ACHN (cell line): ENCODE measurements at regions not wholly inside any gene's neighbourhood (a gene's known extent, or its start where the extent isn't known, plus 50 kb on each side); places are given as distances from the start of the nearest gene placed in this dataset.

Experiments used
- DNase-seq: peaks from one replicate; pipeline ENCODE4 v3.0.0-alpha.2; 2015
- in situ Hi-C: cut with HindIII; loops from 2 replicates; pipeline ENCODE4 v1.10.0; 2017; ENCODE audit warnings: low sequenced_read_pairs, low pct_ligation_motif_present, low pct_unique_long_range_greater_than_20kb

DNA sequence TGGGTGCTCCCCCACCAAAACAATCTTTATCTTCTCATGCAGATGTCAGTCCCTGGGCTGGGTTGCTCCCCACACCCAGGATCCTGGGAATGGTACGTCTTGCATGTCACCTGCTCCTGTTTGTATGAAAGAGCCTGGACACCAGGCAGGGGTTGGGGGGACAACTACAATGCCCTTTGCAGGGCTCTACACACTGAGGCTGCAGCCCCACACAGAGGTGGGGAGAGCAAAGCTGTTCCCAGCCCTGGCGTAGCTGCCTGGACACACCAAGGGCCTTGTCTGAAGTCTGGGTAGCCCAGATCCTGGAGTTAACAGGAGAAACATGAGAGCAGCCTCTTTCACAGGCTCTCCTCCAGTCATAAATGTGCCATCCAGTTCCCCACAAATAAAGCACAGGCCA is 61.2 kb upstream of the TMEM72 start:
- in situ Hi-C loops = no loop called here
- DNase-seq = no peak

DNA sequence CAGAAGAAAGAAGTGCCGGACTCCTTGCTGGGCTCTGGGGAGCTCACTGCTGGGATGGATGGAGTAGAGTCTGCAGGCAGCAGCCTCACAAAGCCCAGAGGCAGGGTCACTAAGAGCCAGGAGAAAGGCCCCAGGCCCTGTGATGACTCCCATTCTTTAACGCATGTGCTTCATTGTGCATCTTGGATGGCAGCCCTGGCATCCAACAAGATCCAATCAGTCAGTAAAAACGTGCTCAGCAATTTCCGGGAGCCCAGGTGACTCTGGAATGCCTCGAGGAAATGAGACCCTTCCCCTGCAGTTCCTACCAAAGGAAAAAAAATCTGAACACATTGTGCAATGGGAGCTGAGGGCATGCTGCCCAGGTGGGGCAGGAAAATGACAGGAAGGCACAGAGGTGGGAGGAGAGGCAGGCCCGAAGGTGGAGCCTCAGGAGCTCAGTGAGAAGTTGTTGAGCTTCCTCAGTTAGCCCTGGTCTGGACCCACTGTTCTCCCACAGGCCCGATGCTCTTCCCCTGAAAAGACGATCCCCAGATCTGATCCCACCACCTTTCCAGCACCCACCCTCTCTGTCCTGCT is 60.7 kb upstream of the TMEM72 start:
- no peak for DNase-seq
- in situ Hi-C loops = no loop called here

DNA sequence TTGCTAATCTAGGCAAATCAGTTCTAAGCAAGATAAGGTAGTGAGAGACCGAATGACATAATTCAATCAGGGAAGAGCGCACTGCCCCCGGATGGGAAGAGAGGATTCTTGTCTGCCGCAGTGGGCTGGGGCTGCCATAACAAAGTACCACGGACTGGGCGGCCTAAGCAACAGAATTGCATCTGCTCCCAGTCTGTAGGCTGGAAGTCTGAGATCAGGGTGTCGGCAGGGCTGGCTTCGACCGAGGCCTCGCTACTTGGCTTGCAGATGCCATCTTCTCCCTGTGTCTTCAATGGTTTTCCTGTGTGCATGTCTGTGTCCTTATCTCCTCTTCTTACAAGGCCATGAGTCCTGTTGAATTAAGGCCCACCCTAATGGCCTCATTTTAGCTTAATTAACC is 59.7 kb upstream of the TMEM72 start:
- no peak for DNase-seq
- in situ Hi-C loops = no loop called here

DNA sequence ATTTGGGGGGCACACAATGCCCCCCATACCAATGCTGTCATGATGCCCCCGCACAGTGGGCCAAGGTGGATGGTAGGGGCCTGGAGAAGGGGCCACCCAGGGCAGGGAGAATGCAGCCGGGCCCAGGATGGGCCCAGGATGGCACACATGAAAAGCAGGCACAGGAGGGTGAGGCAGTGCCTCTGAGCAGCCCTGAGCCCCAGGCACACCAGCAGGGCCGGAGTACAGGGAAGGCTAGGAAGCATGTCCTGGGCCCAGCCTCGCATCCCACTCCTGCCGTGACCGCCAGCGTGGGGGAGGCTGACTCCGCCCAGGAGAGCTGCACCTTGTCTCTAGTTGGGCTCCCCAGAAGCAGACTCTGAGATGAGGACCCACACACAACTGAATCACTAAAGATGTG is 59.3 kb upstream of the TMEM72 start:
- no peak for DNase-seq
- in situ Hi-C loops = no loop called here

DNA sequence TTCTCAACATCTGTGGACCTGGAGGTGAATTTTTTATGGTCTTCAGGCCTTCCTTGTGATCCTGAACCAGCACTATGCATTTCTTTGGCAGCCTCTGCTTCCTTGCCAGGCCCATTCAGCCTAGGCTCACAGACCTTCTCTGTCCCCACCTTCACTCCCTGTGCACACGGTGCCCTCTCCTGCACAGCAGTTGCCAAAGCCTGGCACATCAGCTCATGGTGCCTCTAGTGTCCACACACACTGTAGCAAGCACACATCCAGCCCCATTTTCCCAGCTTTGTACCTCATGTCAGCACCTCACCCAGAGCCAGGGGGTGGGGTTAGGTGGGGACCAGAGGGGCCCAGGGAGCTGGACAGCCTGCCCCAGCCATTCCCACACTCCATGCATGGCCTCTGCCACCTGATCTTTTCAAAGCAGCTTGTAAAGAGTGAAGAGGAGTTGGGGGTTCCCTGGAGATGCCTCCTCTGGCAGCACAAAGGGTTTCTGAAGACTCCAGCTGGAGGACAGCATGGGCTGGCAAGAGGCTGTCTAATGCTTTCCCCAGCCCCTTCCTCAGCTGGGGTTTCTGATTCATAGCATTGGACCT is 57.9 kb upstream of the TMEM72 start:
- in situ Hi-C loops = no loop called here

DNA sequence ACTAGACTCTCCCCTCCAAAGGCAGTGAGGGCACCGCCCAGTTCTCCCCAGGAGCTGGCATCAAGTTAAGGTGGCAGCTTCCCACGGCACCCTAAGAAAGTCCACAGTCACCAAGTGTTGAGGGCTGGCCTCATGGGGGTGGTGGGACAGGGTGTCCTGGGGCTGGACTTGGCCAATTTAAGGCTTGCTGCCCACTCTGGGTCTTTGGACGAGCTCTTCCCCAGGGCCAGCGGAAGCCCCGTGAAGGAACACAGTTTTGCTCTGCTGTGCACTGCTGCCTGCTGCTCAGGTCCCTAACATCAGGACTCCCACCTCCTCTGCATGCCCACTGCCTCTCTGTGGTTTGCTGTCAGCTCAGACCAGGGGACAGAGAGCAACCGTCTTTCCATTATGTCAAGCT is 57.3 kb upstream of the TMEM72 start:
- in situ Hi-C loops = no loop called here
- no peak for DNase-seq

More for the DNA sequence above, 57.9 kb upstream of the TMEM72 start:
- peak; percentile 43 for DNase-seq

DNA sequence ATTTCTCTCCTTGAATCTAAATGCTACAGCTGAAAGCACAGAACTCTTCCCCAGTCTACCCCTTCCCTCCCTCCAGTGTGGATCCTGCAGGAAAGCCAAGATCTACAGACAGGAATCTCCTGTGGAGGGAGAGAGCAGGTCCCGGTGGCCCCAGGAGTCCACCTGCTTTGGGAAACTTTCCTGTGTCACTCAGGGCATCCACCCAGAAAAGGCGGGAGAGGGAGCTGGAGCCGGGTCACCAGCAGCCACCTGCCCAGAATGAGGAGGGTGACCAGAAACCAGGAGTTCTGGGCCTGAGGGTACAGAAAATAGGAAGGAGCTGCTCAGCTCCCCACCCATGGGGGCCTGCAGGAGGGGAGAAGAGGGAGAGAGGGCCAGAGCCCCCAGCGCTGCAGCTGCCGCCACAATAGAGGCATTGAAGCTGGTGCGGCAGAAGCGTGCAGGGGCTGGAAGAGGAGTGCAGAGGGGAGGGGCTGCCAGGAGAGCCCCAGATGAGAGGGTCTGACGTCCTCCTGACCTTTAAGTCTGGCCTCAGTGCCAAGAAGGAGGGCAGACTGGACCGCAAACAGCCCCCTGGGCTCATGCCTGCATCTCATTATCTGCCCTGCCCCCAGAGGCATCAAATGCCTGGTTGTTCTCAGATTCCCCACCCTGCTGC is 56.3 kb upstream of the TMEM72 start:
- in situ Hi-C loops = no loop called here
- no peak for DNase-seq

DNA sequence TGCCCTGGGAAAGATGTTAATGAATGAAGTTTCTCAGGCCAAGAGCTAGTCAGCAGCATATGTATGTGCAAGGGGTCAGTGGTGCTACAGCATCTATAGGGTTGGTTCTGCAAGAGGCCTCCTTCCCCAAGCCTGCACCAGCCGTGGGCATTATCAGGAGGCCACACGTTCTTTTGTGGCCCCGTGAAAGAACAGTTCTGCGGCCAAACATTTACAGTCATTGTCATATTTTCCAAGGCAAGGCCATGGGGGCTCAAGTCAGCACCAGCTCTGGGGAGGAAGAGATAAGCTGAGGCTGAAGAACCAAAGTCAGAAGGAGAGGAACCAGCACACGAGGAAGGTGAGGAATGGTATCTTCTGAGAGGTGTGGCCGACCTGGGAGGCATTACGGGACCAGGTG is 54.4 kb upstream of the TMEM72 start:
- in situ Hi-C loops = no loop called here
- DNase-seq = no peak

DNA sequence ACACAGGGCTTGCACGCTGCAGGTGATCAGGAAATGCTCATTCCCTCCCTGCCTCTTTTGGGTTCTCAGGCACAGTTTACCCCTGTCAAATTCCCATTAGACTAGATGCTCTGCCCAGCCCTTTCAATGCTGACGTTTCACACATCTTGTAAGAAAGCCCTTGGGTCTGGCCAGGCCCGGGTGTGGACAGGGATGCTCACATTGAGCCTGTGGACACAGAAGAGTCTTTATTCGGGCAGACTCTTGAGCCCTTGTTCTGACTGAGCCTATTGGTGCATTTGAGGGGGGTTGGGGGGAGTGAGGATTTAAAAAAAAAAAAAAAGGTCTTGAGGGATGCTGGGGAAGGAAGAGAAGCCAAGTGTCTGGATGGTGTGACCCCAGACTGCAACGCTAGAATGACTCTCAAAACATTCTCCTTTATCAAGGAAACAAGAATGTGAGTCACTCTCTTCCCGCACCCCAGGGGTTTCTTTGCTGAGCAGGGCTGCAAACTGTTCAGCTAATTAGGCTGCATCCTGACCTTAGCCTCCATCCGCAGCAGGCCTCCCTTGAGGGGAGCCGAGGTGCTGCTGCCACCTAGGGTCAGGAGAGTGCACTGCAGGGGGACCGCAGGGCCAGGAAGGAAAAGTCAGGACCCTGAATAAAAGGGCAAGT is 53.6 kb upstream of the TMEM72 start:
- in situ Hi-C loops = no loop called here
- peak; percentile 49 for DNase-seq

DNA sequence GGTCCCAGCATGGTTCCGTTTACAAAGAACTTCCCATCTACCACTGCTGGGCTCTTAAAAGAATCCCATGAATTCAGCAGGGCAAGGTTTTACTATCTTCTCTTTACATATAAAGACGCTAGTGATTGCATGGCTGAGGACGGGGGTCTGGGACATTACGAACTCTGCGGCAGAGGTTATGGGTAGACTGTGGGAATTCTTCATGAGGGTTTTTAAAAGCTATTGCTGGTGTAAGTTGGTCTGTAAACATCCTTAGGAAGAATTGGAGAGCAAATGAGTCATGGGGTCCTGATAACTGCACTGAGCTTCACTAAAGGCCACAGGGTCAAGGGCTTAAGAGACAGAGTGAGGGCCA is 53.1 kb upstream of the TMEM72 start:
- no peak for DNase-seq
- in situ Hi-C loops = no loop called here

DNA sequence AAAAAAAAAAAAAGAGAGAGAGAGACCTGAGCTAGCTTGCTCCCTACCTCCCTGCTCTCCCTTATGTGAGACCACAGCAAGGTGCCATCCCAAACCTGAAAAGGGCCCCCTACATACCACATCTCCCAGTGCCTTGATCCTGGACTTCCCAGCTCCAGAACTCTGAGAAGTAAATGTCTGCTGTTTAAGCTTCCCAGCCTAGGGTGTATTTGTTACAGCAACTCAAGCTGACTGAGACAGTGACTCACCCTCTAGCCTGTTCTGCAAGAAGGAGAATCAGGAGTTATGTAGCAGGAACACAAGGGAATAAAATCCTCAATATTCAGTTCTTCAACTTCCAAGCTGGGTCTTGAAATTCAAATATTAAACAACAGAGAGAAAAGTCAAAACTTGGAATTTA is 52.1 kb upstream of the TMEM72 start:
- DNase-seq = no peak
- in situ Hi-C loops = no loop called here

DNA sequence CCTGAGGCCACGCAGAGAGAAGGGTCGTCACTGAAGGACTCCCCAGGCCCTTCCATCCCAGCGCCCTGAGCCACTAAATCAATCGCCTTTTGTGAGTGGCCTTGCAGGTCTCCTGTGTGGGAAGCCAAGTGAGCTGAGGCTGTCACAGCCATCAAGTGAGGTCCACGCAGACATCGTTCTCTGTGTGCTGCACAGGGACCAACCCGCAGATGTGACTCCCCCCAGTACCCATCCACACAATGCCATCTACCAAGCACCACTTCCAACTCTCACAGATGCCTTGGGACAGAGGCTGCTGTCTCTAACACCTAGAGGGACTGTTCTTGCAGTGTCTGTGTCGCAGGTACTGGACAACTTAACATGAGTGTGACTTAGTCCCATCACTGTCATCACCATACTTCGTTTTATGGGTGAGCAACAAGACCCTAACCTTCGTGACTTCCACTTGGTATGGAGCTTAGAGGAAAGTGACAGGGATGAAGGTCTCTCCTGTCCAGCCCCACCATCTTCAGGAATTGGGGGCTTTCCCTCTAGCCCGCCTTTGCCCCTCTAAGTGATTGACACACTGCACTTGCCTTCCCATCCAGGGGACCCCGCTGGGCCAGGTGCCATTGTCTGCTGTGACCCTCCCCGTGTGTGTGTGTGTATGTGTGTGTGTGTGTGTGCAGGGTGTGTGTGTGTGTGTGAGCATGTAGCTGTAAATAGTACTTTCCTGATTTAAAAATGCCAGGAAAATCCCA is 51.4 kb upstream of the TMEM72 start:
- no peak for DNase-seq
- in situ Hi-C loops = no loop called here

DNA sequence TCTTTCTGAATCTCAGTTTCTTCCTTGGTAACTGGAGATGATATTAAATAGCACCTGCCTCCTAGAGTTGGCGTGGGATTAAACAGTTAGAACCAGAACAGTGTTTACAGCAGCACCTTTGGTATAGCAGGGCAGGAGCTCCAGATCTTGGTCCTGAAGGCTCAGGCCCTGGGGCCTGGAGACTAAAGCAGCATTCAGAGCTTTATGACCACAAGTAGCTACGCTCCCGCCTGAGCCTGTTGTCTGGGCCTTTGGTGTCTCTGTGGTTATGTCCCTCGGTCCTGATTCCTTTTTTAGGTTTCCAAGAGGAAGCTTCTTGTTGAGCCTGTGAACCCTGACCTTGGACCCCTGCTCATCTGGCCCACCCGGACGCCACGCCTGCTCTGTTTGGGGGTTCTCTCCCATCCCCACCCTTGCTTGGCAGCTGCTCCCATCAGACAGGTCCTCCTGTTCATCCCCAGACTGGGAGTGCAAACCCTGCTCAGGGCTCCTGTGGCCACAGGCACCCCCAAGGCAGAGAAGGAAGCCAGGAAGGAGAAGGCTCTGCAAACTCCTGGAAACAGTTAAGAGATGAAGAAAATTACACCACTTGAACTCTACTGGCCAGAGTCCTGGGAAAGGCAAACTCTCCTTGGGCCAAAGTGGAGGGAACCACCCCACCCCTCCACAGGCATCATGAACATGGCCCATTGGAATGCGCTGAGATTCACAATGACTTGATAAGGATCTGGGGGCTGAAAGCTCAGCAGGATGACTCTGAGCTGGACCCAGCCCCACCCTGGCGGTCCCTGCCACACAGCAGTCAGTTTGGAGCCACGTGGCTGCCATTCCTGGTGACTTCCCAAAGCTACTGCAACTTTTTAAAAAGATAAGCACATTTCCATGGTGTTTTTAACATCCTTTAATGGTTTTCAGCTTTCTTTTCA is 50.1 kb upstream of the TMEM72 start:
- in situ Hi-C loops = no loop called here
- no peak for DNase-seq
